ENCODE measurements at regions not wholly inside any gene's neighbourhood (a gene's known extent, or its start where the extent isn't known, plus 50 kb on each side); places are given as distances from the start of the nearest gene placed in this dataset.

GRCh38 chr12:132392389-132393244 is 63.2 kb upstream of the GALNT9 start:
- no peak for DNase-seq

- no peak for DNase-seq
These were observed 62.1 kb upstream of the GALNT9 start for GRCh38 chr12:132391326-132392041.

- DNase-seq: no peak
These were observed 61.1 kb upstream of the GALNT9 start for GRCh38 chr12:132390287-132391076.

GRCh38 chr12:132389526-132390286 is 60.3 kb upstream of the GALNT9 start:
- DNase-seq: no peak

- DNase-seq: no peak
These were observed 59.6 kb upstream of the GALNT9 start for GRCh38 chr12:132389026-132389425.

- no peak for DNase-seq
These were observed 59.1 kb upstream of the GALNT9 start for GRCh38 chr12:132388379-132389015.

GRCh38 chr12:132386926-132387497 is 57.6 kb upstream of the GALNT9 start:
- no peak for DNase-seq

GRCh38 chr12:132385923-132386751 is 56.7 kb upstream of the GALNT9 start:
- no peak for DNase-seq

GRCh38 chr12:132384916-132385774 is 55.8 kb upstream of the GALNT9 start:
- no peak for DNase-seq

GRCh38 chr12:132380641-132381040 is 51.3 kb upstream of the GALNT9 start:
- DNase-seq: no peak

GRCh38 chr12:132379996-132380395 is 50.6 kb upstream of the GALNT9 start:
- no peak for DNase-seq

- DNase-seq: no peak
These were observed 50.2 kb upstream of the GALNT9 start for GRCh38 chr12:132379576-132379975.

All from NCI-H1436 treated with DMSO at 0.1 percent for 48 hours (cell line).